NCI-H2196 (cell line): ENCODE measurements at regions not wholly inside any gene's neighbourhood (a gene's known extent, or its start where the extent isn't known, plus 50 kb on each side); places are given as distances from the start of the nearest gene placed in this dataset.
"Not testable (repeated sequence)": the region's sequence is repeated elsewhere in the genome, so short reads cannot be mapped to it uniquely, and the experiment has no call there.

Experiments used
- DNase-seq: peaks from one replicate; lab custom pipeline; 2025; ENCODE audit not compliant: unreplicated experiment; lab: John Stamatoyannopoulos, UW

DNA sequence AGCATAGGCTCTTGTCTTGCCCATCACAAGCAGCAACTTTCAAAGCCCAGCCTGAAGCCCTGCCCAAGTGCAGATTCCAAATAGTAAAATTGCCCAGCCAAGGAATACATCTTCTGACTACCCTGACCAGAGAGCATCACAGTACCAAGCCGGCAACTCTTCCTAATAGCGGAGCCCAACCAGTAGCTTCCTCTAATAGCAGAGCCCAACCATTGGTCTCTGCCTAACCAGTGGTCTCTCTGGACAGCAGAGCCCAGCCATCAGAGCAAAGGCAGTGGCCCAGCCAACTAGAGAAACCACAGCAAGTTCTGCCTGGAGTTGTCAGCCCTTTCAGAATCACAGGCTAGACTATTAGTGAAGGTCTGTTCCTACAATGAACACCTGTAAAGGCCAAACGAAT is 285.6 kb downstream of the HGF start:
- DNase-seq, result no peak

DNA sequence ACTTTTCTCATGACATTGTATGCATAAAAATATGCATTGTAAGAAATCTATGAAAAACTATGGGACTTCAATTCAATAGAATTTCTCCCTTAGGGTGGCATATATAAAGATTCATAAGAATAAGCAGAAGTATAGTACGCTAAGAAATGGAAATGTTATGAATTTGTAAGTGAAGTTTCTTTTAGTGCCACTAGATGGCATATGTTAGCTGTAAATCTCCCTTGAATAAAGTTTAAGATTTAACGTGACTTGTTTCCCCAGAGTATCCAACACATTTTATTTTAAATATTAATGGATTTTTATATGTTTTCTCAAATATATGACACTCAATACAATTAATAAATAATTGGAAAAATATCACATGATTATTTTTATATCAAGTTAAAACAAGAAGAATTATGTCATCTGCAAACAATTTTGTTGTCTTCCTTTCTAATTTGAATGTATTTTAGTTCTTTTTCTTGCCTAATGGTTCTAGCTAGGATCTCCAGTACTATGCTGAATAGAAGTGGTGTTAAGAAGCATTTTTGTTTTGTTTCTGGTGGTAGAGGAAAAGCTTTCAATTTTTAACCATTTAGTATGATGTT is 287.2 kb downstream of the HGF start:
- DNase-seq, result peak; percentile 39

DNA sequence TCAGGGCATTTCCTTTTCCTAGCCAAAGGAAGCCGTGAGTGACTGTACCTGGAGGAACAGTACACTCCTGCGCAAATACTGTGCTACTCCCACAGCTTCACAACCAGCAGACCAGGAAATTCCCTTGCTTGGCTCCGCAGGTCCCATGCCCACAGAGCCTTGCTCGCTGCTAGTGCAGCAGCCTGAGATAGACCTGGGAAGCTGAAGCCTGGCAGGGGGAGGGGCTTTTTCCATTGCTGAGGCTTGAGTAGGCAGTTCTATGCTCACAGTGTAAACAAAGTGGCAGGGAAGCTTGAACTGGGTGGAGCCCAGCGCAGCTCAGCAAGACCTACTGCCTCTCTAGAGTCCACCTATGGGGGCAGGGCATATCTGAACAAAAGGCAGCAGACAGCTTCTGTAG is 291.2 kb downstream of the HGF start:
- DNase-seq, result no peak

DNA sequence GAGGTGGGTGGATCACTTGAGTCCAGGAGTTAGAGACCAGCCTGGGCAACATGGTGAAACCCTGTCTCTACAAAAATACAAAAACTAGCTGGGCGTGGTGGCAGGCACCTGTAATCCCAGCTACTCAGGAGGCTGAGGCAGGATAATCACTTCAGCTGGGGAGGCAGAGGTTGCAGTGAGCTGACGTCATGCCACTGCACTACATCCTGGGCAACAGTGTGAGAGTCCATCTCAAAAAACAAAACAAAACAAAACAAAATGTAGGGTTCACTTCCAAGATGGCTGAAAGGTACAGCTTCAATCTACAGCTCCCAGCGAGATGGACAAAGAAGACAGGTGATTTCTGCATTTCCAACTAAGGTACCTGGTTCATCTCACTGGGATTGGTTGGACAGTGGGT is 291.6 kb downstream of the HGF start:
- DNase-seq, result not testable (repeated sequence)

DNA sequence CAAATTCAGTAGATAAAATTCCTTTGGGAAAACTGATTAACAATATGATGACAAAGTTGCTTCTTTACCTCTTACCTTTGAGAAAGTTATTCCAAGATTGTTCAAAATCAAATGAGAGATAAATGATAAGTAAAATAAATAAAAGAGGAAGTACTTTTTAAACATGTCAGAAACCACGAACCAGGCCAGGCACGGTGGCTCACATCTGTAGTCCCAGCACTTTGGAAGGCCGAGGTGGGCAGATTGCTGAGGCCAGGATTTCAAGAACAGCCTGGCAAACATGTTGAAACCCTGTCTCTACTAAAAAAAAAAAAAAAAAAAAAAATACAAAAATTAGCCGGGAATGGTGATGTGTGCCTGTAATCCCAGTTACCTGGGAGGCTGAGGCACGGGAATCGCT is 296.6 kb downstream of the HGF start:
- DNase-seq, result no peak

DNA sequence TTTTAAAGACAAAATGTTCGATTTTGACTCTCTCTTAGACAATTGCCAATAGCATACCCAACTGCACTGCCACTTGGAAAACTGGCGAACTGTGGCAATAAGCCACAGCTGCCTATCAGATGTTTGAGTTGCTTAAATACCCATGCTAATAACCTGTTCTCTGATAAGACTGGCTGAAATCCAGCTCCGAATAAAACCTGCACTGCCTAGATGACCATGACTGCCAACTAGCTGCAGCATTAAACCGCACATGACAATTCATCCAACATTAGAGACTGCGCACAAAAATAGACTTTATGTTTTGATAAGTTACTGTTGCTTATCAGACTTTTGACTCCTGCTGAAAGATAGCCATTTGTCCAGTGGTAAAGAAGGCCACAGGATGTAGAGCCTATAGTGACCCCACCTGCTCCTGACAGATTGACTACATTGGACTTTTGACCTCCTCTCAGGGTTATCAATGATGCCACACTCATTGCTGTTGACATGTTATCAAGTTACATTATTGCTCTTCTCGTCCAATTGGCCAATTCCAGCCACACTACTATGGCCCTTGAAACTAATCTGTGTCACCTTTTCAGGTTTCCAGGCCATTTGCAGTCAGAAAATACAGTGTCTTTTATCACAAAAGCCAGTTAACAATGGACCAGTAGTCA is 299.0 kb downstream of the HGF start:
- no peak for DNase-seq

DNA sequence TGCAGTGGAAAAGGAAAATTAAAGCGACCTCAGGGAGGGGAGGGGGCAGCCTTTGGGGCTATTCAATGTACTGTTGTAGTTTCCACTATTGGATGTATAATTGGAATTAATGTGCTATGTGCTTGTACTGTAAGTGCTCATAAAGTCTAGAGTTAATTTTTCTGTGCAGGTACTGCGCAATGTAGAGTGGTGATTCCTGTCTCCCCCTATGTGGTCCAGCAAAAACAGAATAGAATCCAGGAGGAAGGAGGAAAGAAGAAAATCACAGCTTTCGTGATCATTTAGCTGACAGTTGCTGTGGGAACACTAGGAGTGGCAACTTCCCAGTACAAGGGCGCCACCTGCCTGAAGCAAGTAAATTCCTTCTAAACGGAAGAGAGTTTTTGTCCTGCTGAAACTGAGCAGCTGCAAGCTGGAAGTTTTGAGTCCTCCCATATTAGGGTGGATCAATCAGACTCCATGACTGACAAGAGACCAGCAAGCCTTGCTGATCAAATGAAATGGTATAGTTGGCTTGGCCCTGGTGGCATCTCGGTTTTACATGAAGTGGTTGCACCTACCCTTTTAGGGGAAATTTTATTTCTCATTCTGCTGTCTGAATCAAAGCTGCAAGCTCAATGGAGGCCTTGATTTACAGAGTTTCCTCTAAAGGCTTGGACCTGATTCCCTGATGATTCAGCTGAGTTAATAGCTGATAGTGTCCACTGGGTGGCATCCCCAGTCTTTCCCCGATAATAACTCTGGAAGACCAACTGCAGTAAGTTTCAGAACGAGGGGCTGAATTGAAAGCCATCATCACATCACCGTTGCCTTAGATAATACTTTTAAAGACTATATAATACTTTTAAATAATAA is 299.8 kb downstream of the HGF start:
- DNase-seq, result peak; percentile 55

DNA sequence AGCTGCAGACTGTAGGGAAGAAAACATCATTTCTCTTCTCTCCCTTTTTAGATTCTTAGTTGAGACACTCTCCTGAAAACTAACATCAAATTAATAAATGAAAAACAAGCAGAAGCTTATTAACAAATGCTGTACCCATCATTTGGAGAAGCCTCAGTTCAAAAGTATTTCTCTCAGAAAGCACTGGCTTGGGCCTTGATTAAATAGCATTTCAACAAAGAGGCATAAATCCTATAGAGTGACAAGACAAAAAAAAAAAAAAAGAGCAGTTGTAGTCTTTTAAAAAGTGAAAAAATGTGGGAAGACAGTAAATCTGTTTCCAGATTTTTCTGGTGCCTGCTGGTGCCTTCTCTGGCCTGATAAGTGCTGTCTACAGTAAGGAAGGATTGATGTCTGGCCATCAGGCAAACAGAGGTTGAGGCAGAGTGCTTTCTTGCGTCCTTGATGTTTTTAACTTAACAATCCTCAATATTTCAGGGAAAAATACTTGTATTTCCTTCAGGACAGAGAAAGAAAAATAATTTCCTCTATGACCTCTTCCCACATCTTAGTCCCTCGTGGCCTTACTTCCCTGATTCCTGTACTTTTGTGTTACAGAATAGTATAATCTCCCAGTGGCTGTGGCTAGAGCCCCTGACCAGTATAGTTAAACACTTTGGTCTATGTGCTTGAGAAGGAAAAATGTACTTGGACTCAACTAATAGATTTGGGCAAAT is 300.5 kb downstream of the HGF start:
- DNase-seq, result no peak

DNA sequence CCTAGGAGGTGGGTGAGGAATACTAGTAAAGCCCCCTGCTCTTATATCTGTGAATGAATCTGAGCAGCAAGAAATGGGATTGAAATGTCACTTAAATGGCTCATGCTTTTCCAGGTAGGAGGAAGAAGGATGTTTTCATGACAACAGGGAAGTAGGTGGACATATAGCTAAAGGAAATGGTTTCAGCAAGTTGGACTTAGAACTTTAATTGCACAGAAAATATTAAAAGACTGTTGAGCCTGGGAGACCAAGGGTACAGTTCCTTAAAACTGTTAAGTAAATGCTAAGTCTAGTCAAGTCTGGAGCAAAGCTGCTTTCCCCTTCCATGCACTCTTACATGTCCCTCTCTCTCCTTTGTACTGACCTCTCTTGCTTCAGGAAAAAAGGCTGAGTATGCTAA is 301.3 kb downstream of the HGF start:
- no peak for DNase-seq

DNA sequence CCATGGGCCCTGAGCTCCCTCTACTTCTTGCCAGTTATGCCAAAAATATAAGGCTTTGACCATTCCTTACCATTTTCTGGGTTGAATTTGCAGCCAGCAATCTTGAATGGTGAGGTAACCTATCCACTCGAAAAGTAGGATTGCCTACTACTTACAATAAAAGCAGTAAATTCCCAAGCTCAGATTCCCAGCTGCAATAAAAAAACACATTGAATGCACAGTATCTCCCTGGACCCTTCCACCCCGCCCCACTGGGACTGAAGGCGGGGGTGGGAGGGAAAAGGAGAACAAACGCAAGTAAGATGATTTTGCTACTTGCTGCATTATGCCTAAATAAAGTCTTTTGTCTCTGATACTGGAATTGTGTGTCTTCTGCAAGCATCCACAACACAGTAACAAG is 301.9 kb downstream of the HGF start:
- no peak for DNase-seq

DNA sequence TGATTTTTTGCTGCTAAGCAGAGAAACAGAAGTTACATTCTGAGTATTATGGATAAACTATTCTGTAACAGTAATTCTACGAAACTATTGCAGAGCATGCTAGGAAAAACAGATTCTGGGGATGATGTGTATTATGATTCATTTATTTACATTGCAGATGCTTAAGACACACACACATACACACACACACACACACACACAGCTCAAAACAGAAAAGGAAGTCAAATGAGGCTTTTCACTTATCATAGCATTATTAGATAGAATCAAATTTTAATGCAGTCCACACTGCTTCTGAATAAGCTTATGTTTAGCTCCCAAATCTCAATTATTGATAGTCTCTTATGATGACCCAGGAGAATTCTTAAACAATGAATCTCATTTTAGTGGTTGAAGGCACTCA is 307.2 kb downstream of the HGF start:
- no peak for DNase-seq

DNA sequence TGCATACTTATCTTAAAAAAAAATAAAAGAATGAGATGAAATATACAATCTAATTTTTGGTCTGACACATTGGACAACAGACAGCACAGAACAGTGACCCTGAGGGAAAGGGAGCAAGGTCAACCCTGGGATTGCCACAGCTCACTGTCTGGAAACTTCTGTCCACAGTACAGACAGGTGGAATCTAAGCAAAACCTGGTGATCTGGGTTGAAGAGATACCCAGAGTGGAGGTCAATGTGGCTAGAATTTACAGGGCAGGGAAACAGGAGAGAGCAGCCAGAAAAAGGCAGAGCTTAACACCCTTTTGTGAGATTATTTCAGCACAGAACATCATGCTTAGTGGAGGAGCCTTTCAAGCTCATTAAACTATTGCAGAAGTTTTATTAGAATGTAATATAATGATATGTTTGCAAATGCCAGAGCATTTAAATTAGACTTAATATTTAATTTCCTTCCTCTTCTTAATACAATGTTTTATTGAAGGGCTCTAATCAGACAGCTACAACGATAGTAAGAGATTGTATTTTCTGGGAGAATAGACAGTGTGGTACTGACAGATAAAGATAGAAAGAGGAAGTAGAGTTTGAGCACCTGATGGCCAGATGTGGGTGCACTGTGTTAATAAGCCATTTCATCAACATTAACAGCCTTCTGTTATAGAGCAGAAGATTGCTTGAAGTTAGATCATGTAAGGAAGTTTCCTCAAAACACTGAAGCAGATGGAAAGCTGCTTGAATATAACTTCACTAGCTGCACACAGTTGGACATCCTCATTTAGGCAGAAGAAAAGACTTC is 309.4 kb downstream of the HGF start:
- no peak for DNase-seq

DNA sequence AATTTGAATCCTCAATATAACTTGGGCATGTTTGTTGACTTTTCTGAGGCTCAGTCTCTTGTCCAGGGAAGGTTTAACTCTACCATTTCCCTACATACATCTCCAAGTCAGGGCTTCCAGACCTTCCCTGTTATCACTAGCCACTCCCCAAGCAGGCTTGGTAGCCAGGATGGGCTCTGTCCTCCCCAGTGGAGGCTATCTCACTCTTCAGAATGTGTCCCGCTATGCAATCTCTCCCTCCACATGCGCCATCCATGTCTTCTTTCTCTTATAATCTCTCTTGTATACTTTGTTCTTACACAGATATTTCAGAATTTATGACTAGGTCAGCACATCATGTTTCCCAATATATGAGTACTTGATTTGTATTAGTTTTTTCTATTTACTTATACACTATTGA is 310.4 kb downstream of the HGF start:
- no peak for DNase-seq

DNA sequence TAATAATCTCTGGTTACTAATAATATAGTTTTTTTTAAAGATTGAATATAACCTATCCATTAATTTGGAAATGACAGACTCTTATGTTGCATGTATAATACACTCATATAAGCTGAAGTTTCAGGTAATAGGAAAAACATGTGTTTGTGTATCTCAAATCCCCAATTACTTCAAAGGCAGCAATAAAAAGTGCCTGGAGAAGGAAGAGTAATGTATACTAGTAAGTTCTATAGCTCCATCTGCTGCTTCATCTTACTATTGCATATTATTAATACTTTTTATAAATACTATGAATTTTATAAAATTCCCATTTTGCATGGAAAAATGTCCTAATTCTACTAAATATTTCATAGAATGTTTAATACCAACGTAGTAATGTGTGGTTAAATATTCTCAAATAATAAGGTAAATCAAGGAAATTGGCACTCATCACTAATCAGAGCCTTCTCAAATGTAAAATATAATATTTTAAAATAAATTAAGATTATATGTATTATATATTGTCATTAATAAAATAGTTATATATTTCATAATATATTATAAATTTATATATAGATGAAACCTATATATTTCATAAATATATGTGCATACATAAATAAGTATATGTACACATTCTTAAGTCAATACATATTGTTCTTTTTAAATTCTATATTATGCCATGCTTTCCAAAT is 311.9 kb downstream of the HGF start:
- peak; percentile 10 for DNase-seq

DNA sequence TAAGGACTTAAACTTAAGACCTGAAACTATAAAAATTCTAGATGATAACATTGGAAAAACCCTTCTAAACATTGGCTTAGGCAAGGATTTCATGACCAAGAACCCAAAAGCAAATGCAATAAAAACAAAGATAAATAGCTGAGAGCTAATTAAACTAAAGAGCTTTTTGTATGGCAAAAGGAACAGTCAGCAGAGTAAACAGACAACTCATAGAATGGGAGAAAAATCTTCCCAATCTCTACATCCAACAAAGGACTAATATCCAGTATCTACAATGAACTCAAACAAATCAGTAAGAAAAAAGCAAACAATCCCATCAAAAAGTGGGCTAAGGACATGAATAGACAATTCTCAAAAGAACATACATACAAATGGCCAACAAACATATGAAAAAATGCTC is 316.1 kb downstream of the HGF start:
- not testable (repeated sequence) for DNase-seq

DNA sequence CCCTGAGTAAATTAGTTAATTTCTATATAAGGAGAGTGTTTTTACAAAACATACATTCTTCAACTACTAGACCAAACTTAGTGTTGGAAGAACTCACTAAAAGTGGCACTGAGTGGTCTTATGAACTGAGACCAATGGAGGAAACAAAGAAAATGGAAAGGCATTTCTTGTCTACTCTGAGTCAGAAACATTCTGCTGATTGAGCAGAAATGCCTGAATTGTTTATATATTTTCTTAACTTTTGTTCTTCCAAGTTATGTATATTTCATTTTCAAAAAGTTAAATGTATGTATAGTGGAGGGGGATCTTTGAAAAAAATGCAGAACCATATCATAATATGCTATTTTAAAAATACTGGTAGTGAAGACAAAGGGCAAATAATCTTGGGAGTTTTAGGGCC is 320.7 kb downstream of the HGF start:
- DNase-seq, result no peak

DNA sequence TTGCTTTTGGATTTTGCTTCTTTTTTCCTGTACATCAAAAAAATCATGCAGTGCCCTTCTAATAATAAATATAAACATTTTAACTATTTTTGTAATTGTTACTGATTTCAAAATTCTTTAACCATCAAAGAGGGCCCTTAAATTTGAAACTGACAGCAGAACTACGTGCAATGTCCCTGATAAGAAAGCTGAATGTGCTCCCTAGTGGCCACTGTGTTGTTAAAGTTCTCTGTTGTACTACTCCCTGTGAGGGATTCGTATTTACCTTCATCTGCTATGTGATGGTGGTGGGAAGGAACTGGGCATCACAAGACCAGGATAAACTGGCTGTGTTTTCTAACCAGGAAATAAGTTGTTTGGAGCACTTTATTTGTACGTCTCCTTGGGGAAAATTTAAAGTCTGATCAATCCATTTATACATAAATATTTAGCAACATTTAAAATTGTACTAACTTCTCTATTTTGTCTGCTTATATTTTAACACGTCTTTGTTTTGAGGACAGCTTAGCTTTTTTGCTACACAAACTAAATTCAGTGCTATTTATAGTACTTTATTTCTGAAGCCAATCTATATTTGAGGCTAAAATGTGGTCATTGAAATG is 322.4 kb downstream of the HGF start:
- no peak for DNase-seq

DNA sequence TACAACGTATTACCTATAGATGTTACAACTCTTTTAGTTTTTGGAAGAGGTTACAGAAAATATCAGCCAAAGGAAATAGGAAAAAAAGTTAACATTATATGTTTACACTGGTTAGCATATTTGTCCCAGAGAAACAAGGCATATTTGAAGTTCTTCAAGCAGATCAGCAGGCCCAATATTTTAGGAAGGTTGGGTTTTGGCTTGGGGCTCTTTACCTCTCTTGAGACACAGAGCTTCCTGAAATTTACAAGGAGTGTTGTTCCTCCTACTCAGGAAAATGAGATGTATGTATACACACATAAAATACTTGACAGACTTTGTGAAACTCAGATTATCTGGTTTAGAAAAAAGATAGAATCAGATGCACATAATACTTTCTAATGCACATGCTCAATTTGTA is 323.6 kb downstream of the HGF start:
- DNase-seq, result no peak

DNA sequence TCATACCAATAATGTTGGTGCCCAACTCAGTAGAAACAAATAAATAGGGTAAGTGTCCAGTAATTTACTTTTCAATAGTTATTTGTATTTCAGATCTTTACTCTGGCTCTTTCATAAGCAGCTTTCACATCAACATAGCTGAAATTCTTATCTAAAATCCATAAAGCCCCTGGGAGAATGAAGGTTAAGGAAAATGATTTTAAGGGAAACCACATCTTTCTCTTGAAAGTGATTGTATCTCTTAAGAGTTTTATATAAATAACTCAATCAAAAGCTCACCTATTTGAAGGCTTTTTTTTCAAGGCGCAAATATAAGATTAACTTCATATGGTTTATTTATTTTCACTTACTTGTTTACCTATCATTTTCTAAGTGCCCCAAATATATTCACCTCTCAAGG is 324.4 kb downstream of the HGF start:
- no peak for DNase-seq

DNA sequence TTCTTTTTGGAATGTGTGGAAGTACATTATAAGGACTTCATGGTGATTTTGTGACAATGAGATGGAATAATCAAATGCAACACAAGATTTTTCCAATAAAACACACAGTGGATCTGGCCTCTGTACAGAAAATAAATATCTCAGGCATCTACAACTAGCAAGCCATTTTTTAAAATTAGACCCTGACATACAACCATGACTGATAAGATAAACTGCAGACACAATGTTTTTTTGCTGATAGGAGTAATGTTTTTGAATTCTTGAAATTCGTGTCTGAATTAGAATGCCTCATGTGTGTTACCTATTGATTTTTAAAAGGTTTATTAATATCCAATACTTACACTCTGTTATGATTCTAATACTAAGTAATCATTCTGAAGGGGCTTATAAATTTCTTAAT is 328.1 kb downstream of the HGF start:
- DNase-seq, result no peak
